Keratinocyte (primary cell): ENCODE measurements at regions not wholly inside any gene's neighbourhood (a gene's known extent, or its start where the extent isn't known, plus 50 kb on each side); places are given as distances from the start of the nearest gene placed in this dataset.

ENCODE experiments used
- DNase-seq: peaks from one replicate; pipeline ENCODE4 v3.0.0-alpha.2; 2011; ENCODE audit warnings: low read depth, missing footprints, low spot score
- FAIRE-seq: peaks from 2 replicates; lab custom pipeline; 2011; peaks lifted over from hg19 to GRCh38; lab: Jason Lieb, UNC
- H2AFZ ChIP-seq: 2 replicates; pipeline ENCODE4 v1.6.0; 2012; ENCODE audit warnings: low read length, control low read depth, inconsistent platforms; ENCODE audit not compliant: control insufficient read depth
- H3K27ac ChIP-seq: 2 replicates; pipeline ENCODE4 v1.5.1; 2011; ENCODE audit warnings: low read length; ENCODE audit not compliant: control insufficient read depth, insufficient read depth
- H3K27me3 ChIP-seq: 3 replicates; pipeline ENCODE4 v1.6.0; 2011; ENCODE audit warnings: low read length; ENCODE audit not compliant: control insufficient read depth, insufficient read depth; ENCODE audit errors: extremely low read depth
- H3K36me3 ChIP-seq, 2 experiments: 2 replicates in 1 of 2; 3 replicates in 1 of 2; pipeline ENCODE4 v1.5.1; 2011; ENCODE audit warnings: low read length in 2 of 2, mild to moderate bottlenecking in 1 of 2; ENCODE audit not compliant: control insufficient read depth in 2 of 2, insufficient read depth in 2 of 2; ENCODE audit errors: extremely low read depth in 1 of 2
- H3K4me1 ChIP-seq: 3 replicates; pipeline ENCODE4 v1.5.1; 2011; ENCODE audit warnings: low read length; ENCODE audit not compliant: control insufficient read depth, insufficient read depth; ENCODE audit errors: extremely low read depth
- H3K4me2 ChIP-seq: 3 replicates; pipeline ENCODE4 v1.6.0; 2011; ENCODE audit warnings: low read depth, low read length; ENCODE audit not compliant: control insufficient read depth, insufficient read depth; ENCODE audit errors: extremely low read depth
- H3K4me3 ChIP-seq, 3 experiments: fragments of 200-600 bp in 1 of 3; sonication (generic) in 1 of 3; 2 replicates in 2 of 3; 3 replicates in 1 of 3; pipeline ENCODE4 v1.5.1; 2011 to 2016; ENCODE audit warnings: low read length in 3 of 3, mild to moderate bottlenecking in 3 of 3, control low read depth in 2 of 3, inconsistent platforms in 1 of 3, low read depth in 1 of 3, mixed read lengths in 1 of 3, mixed run types in 1 of 3, moderate library complexity in 1 of 3; ENCODE audit not compliant: control insufficient read depth in 2 of 3, insufficient read depth in 2 of 3; ENCODE audit errors: extremely low read depth in 1 of 3
- H3K79me2 ChIP-seq: 2 replicates; pipeline ENCODE4 v1.6.0; 2012; ENCODE audit warnings: low read length; ENCODE audit not compliant: control insufficient read depth, insufficient read depth
- H3K9ac ChIP-seq: 3 replicates; pipeline ENCODE4 v1.6.0; 2011; ENCODE audit warnings: low read length; ENCODE audit not compliant: control insufficient read depth, insufficient read depth; ENCODE audit errors: extremely low read depth
- H3K9me1 ChIP-seq: 3 replicates; pipeline ENCODE4 v1.6.0; 2011; ENCODE audit warnings: low read length; ENCODE audit not compliant: control insufficient read depth, insufficient read depth; ENCODE audit errors: extremely low read depth
- H3K9me3 ChIP-seq: 2 replicates; pipeline ENCODE4 v1.5.1; 2012; ENCODE audit warnings: low read depth, low read length; ENCODE audit not compliant: control insufficient read depth
- H4K20me1 ChIP-seq: 3 replicates; pipeline ENCODE4 v1.6.0; 2011; ENCODE audit warnings: low read length; ENCODE audit not compliant: control insufficient read depth, insufficient read depth; ENCODE audit errors: extremely low read depth
- EZH2 ChIP-seq: IDR thresholded peaks from one replicate; pipeline ENCODE4 v1.6.1; 2012; ENCODE audit warnings: inconsistent platforms, mild to moderate bottlenecking, low read length, moderate library complexity
- dilution Hi-C: fragments of 300-500 bp; cut with MboI; formaldehyde crosslinking; loops from one replicate; pipeline ENCODE4 v1.7.0; 2020; ENCODE audit warnings: low sequenced_read_pairs; ENCODE audit not compliant: extremely low pct_ligation_motif_present
- TF ChIP-seq, protein P1 (sequence below), 3 experiments: IDR thresholded peaks in 1 of 3; conservative IDR thresholded peaks in 1 of 3; optimal IDR thresholded peaks in 1 of 3; 2 replicates in 2 of 3; 3 replicates in 1 of 3; pipeline versions ENCODE3 to v1.5.1; 2011; ENCODE audit warnings: low read length in 3 of 3, mild to moderate bottlenecking in 3 of 3, moderate library complexity in 2 of 3, control low read depth in 1 of 3, inconsistent platforms in 1 of 3; ENCODE audit not compliant: insufficient read depth in 2 of 3; ENCODE audit errors: extremely low read depth in 1 of 3

DNA sequence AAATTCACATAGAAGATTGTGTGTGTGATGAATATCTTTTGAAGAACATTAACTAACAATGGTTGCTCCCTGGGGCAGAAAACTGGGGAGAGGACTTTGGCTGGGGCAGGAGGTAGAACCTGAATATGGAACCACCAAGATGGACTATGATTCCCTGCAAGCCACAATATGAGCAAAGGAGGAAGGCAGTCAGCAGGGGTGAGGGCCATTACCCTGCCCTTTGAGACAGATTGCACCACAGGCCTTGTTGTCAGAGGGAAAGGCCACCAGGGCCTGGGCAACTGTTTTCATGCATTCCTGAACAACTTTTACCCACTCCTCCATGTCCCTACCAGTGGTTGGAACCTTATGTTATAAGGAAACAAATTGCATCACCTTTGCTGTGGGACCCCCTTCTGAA is 670.1 kb upstream of the POM121L12 start:
- H3K27me3 ChIP-seq, result no peaks in the 10 kb centered on the region
- no peak for FAIRE-seq
- no peak for DNase-seq
- TF ChIP-seq, protein P1, sequence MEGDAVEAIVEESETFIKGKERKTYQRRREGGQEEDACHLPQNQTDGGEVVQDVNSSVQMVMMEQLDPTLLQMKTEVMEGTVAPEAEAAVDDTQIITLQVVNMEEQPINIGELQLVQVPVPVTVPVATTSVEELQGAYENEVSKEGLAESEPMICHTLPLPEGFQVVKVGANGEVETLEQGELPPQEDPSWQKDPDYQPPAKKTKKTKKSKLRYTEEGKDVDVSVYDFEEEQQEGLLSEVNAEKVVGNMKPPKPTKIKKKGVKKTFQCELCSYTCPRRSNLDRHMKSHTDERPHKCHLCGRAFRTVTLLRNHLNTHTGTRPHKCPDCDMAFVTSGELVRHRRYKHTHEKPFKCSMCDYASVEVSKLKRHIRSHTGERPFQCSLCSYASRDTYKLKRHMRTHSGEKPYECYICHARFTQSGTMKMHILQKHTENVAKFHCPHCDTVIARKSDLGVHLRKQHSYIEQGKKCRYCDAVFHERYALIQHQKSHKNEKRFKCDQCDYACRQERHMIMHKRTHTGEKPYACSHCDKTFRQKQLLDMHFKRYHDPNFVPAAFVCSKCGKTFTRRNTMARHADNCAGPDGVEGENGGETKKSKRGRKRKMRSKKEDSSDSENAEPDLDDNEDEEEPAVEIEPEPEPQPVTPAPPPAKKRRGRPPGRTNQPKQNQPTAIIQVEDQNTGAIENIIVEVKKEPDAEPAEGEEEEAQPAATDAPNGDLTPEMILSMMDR (optimal IDR thresholded peaks at IDR 0.05 in 1 of 3, IDR thresholded peaks at IDR 0.05 in 1 of 3, conservative IDR thresholded peaks at IDR 0.05 in 1 of 3; ENCODE audit: extremely low read depth in 1 of 3, insufficient read depth in 2 of 3, low read length in 3 of 3), result no peak
- no peak for TF ChIP-seq EZH2
- H3K4me3 ChIP-seq, result no peak overlapping the region
- no peaks in the 10 kb centered on the region for H3K9me3 ChIP-seq
- H3K4me2 ChIP-seq, result no peak overlapping the region
- no peaks in the 10 kb centered on the region for H4K20me1 ChIP-seq
- H3K9ac ChIP-seq, result no peak overlapping the region
- no peak overlapping the region for H3K27ac ChIP-seq
- H3K79me2 ChIP-seq, result no peaks in the 10 kb centered on the region
- dilution Hi-C loops, result no loop called here
- no peaks in the 10 kb centered on the region for H3K36me3 ChIP-seq
- H2AFZ ChIP-seq, result no peak overlapping the region
- H3K4me1 ChIP-seq, result no peaks in the 10 kb centered on the region
- H3K9me1 ChIP-seq, result no peaks in the 10 kb centered on the region

DNA sequence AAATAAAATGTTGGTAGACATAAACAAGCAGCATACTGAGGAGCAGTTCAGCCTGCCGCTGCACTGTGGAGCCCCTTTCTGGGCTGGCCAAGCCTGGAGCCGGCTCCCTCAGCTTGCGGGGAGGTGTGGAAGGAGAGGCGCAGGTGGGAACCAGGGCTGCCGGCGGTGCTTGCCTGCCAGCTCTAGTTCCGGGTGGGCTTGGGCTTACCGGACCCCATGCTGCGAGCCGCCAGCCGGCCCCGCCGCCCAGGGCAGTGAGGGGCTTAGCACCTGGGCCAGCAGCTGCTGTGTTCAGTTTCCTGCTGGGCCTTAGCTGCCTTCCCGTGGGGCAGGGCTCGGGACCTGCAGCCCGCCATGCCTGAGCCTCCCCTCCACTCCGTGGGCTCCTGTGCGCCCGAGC is 672.9 kb upstream of the POM121L12 start:
- Histone ChIP-seq H3K9me3 (no peaks in the 10 kb centered on the region), H3K9me1 (no peaks in the 10 kb centered on the region), H3K4me3 (no peak overlapping the region), H3K79me2 (no peaks in the 10 kb centered on the region), H3K36me3 (no peaks in the 10 kb centered on the region), H3K4me2 (no peak overlapping the region), H3K27me3 (no peaks in the 10 kb centered on the region), H2AFZ (no peak overlapping the region), H3K27ac (no peak overlapping the region), H4K20me1 (no peaks in the 10 kb centered on the region), H3K4me1 (no peaks in the 10 kb centered on the region), H3K9ac (no peak overlapping the region)
- TF ChIP-seq, protein P1 (optimal IDR thresholded peaks at IDR 0.05 in 1 of 3, IDR thresholded peaks at IDR 0.05 in 1 of 3, conservative IDR thresholded peaks at IDR 0.05 in 1 of 3; ENCODE audit: extremely low read depth in 1 of 3, insufficient read depth in 2 of 3, low read length in 3 of 3), result no peak
- TF ChIP-seq EZH2, result no peak
- DNase-seq (no peak), FAIRE-seq (no peak)
- dilution Hi-C loops, result no loop called here
